ENCODE measurements at regions not wholly inside any gene's neighbourhood (a gene's known extent, or its start where the extent isn't known, plus 50 kb on each side); places are given as distances from the start of the nearest gene placed in this dataset.

DNA sequence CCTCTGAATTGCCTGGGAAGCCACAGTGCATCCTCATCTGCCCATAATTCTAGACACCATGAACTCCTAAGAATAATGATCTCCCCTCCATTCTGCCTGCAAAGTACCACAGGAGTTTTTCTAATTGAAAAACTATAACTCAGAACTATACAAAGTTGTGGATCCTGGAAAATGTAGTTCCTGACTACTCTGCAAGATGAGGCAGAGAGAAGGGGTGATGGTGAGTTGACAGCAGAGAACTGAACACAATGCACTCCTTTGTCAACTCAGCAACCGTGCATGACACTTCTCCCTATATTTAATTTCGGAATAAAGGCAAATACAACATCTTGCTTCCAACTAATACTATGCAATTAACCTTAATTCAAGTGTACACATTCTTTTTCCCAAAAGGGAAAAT, 471.1 kb upstream of the FAM98A start:
- no peak for TF ChIP-seq CTCF (IDR thresholded peaks at IDR 0.05; ENCODE audit: extremely low read depth, missing control alignments)
- DNase-seq (ENCODE audit: low spot score) = no peak

DNA sequence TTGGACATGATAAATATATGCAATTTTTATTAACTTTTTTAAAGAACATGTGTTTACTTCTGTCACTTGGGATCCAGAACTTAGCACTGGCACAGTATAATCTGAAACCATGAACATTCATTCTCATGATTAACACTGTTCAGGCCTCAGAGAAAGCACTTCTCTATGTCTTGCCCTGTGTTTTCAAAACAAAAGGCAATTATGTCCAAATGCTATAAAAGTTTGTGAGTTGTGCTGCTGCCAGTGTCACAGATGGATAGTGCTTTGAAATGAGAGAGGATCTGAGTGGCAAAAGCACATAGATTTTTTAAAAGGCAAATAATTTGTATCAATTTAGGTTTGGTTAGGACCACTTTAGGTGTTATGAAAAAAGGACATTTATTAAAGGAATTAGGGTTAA, 470.5 kb upstream of the FAM98A start:
- no peak for DNase-seq (ENCODE audit: low spot score)
- no peak for TF ChIP-seq CTCF (IDR thresholded peaks at IDR 0.05; ENCODE audit: extremely low read depth, missing control alignments)

GRCh38 chr2:34050413-34050812, 451.3 kb upstream of the FAM98A start:
- DNase-seq (ENCODE audit: low spot score) = no peak
- no peak for TF ChIP-seq CTCF (IDR thresholded peaks at IDR 0.05; ENCODE audit: extremely low read depth, missing control alignments)

DNA sequence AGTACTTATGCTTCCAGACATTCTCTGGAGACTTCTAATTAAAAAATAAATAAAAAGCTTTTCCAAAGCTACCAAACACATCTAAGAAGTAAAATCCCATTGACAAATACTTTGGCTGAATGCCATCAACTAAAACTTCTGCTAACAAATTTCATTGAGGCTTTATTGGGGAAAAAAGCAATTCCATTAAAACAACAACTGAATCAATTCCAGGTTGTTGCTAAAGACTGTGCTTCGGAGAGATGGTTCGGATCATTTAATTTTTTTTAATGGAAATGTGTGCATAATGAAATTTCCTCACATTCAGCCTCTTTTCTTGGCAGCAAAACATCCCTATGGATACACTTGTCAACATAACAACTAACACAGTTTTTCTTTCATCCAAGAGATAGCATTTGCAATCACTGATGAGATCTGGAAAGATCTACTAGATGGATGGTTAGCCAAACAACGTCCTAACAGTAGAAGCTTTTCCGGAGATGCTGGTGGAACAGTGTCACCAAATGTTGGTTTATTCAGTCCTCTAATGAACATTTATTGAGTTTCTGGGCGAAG, 446.1 kb upstream of the FAM98A start:
- TF ChIP-seq CTCF (IDR thresholded peaks at IDR 0.05; ENCODE audit: extremely low read depth, missing control alignments) = no peak
- DNase-seq (ENCODE audit: low spot score) = no peak

GRCh38 chr2:34037886-34038285, 438.8 kb upstream of the FAM98A start:
- DNase-seq (ENCODE audit: low spot score) = no peak
- no peak for TF ChIP-seq CTCF (IDR thresholded peaks at IDR 0.05; ENCODE audit: extremely low read depth, missing control alignments)

GRCh38 chr2:34037157-34037556, 438.1 kb upstream of the FAM98A start:
- DNase-seq (ENCODE audit: low spot score) = no peak
- TF ChIP-seq CTCF (IDR thresholded peaks at IDR 0.05; ENCODE audit: extremely low read depth, missing control alignments) = no peak

DNA sequence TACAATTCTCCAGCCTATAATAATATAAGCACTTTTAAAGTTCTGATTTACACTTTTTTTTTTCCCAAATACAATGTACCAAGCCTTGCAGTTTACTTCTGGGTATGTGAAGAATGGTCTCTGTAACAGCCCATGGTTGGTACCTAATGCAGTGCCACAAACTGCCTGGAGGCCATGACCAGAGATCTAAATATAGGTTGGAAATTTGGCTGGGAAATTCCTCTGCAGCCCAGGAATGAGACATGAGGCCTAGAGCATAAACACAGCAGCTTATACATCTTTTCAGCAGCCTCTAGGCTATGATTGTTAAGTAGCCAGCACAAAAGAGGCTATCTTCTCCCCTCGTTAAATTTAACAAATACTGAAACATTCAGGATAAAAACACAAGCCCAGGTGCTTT, 432.0 kb upstream of the FAM98A start:
- no peak for DNase-seq (ENCODE audit: low spot score)
- TF ChIP-seq CTCF (IDR thresholded peaks at IDR 0.05; ENCODE audit: extremely low read depth, missing control alignments) = no peak
